Stimulated activated naive B cell treated with anti-CD40 and anti-IgM and Interleukin-4, amounts not matched to agents 10 μg/mL and 1 μg/mL and 100 μg/mL, for 72 hours (primary cell): ENCODE measurements at regions not wholly inside any gene's neighbourhood (a gene's known extent, or its start where the extent isn't known, plus 50 kb on each side); places are given as distances from the start of the nearest gene placed in this dataset.

Experiments used
- ATAC-seq, 2 donors: fragments of 150-1000 bp; cut with Tn5 transposase; replicated peaks; 2 replicates each; pipeline ENCODE4 v1.10.0; 2021; ENCODE audit warnings: moderate library complexity in 1 of 2
- DNase-seq: peaks from one replicate; pipeline ENCODE4 v3.0.0; 2021
- H3K27ac Mint-ChIP-seq: one replicate; pipeline ENCODE4 v1.8.0; 2022; ENCODE audit warnings: mild to moderate bottlenecking, mixed read lengths
- H3K27me3 Mint-ChIP-seq, 2 donors: one replicate each; pipeline ENCODE4 v1.8.0; 2022; ENCODE audit warnings: mixed read lengths in 2 of 2
- H3K36me3 Mint-ChIP-seq, 2 donors: one replicate each; pipeline ENCODE4 v1.8.0; 2022; ENCODE audit warnings: mixed read lengths in 2 of 2, mild to moderate bottlenecking in 1 of 2
- H3K4me1 Mint-ChIP-seq, 2 donors: one replicate each; pipeline ENCODE4 v1.8.0; 2022; ENCODE audit warnings: mixed read lengths in 2 of 2, mild to moderate bottlenecking in 1 of 2
- H3K4me3 Mint-ChIP-seq, 2 donors: one replicate each; pipeline ENCODE4 v1.8.0; 2022; ENCODE audit warnings: mild to moderate bottlenecking in 2 of 2, mixed read lengths in 2 of 2, moderate library complexity in 1 of 2
- H3K9me3 Mint-ChIP-seq, 2 donors: one replicate each; pipeline ENCODE4 v1.8.0; 2022; ENCODE audit warnings: mixed read lengths in 2 of 2, mild to moderate bottlenecking in 1 of 2

DNA sequence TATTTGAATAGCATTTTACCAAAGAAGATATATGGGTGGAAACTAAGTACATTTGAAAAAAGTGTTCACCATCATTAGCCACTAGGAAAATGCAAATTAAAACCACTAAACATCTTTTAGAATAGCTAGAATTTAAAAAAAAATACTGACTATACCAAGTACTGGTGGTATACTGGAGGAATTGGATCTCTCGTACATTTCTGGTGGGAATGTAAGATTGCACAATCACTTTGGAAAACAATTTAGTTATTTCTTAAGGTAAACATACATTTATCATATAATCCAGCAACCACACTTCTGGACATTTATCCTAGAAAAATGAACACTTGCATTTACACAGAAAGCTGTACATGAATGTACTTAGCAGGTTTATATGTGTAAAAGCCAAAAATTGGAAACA lies 303.5 kb downstream of the MID1IP1 start:
- no peak for ATAC-seq
- Mint-ChIP-seq H3K27me3 (peaks cover 0 to 5% of the 10 kb centered on the region in 2 donors), H3K9me3 (peaks cover 0 to under 1% of the 10 kb centered on the region in 2 donors), H3K4me1 (no peaks in the 10 kb centered on the region), H3K27ac (no peak overlapping the region), H3K36me3 (no peaks in the 10 kb centered on the region), H3K4me3 (no peak overlapping the region)
- DNase-seq = no peak

DNA sequence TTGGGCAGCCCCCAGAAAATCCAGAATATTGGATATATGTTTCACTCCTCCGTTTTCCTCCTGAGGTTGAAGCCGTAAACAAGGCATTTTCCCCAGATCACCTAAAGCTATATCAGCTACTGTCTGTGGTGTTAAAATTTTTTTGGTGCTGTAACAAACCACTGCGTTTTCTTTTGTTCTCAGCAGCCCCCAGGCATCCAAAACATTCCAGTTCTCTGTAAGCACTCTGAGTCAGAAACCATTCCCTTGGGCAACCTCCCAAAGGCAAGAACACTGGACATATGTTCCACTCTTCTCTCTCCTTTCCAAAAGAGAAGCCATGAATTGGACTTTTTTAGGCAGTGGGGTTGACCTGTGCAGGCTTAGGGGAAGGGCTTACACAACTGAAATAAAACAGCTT lies 310.9 kb downstream of the MID1IP1 start:
- peaks cover 6 to 13% of the 10 kb centered on the region in 2 donors for H3K9me3 Mint-ChIP-seq
- no peak for ATAC-seq
- H3K27ac Mint-ChIP-seq = no peak overlapping the region
- no peaks in the 10 kb centered on the region for H3K4me1 Mint-ChIP-seq
- no peaks in the 10 kb centered on the region for H3K36me3 Mint-ChIP-seq
- peaks cover 6 to 9% of the 10 kb centered on the region in 2 donors for H3K27me3 Mint-ChIP-seq
- no peak overlapping the region for H3K4me3 Mint-ChIP-seq
- no peak for DNase-seq

DNA sequence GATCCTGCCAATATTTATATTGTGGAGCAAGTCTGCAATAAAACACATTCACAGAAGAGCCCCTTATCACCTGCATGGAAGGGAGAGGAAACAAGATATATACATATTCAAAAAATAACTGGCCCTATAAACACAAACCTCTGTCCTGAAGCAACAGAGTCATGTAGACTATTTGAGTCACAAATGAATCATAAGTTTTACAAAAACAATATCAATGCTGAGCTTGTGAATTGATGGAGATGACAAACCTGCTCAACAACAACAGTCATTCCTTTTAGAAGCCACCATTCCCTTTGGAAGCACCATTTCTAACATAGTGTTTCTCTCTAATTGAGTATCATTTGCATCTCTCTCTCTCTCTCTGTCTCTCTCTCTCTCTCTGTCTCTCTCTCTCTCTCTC lies 313.9 kb downstream of the MID1IP1 start:
- DNase-seq = no peak
- Mint-ChIP-seq H3K9me3 (peaks cover 5 to 13% of the 10 kb centered on the region in 2 donors), H3K36me3 (no peaks in the 10 kb centered on the region), H3K27me3 (peaks cover 6 to 16% of the 10 kb centered on the region in 2 donors), H3K4me3 (no peak overlapping the region), H3K27ac (no peak overlapping the region), H3K4me1 (no peaks in the 10 kb centered on the region)
- ATAC-seq = no peak

DNA sequence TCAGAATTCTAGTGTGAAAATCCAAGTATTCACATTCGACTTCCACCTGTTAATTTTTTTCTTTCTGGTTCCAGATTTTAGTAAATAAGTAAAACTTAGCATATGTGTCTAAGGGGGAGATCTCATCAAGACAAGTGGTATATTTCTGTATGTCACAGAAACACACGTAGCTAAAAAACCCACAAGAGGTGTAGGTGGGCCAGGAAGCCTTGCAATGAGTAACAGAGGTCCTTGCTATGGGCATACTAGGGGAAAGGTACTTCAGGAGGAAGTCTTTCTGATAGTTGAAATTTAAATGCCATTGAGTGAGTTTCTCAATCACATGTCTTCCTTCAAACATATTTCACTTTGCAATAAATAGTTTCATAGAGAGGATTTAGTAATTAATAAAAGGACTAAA lies 315.8 kb downstream of the MID1IP1 start:
- Mint-ChIP-seq H3K27ac (no peak overlapping the region), H3K27me3 (peaks cover 6 to 17% of the 10 kb centered on the region in 2 donors), H3K9me3 (no peaks in the 10 kb centered on the region), H3K4me3 (no peak overlapping the region), H3K4me1 (no peaks in the 10 kb centered on the region), H3K36me3 (no peaks in the 10 kb centered on the region)
- ATAC-seq (peak; percentile 50 to 57), DNase-seq (no peak)

DNA sequence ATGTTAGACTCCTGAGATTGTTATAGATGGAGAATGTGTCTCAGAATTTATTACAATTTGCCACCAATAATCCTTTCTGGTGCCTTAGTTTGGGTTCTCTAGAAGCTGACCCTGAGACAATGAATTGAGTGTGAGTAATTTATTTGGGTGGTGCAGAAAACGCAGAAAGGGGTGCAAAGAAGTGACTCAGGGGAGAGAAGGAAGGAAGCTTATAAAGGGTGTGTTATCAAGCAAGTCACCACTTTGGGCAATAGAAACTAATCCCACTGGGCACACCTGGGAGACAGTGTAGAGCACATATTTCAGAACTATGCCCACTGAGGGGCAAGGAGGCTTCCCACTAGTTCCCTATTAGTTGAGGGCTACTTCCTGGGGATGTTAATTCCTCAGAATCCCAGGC lies 320.6 kb downstream of the MID1IP1 start:
- Mint-ChIP-seq H3K4me1 (no peaks in the 10 kb centered on the region), H3K27ac (no peak overlapping the region), H3K4me3 (no peak overlapping the region), H3K27me3 (peaks cover 0 to 13% of the 10 kb centered on the region in 2 donors), H3K9me3 (no peaks in the 10 kb centered on the region), H3K36me3 (no peaks in the 10 kb centered on the region)
- no peak for ATAC-seq
- DNase-seq = no peak

DNA sequence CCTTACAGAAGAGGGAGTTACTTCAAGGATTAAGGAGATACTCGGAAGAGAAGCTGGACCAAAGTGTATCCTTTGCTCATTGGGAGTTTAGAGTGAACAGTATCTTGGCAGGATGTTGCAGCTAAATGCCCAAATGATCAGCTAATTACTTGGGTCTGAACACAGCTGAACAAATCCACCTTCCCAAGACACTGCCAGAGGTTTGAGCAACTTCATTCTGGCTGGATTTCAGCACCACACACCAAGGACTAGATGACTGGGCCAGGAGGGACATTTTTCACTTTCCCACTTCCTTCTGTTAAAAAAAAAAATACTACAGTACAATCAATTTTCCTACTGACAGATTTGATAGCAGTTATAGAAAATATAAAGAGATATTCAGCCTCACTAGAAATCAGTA lies 324.6 kb downstream of the MID1IP1 start:
- Mint-ChIP-seq H3K27ac (no peak overlapping the region), H3K4me1 (no peaks in the 10 kb centered on the region), H3K36me3 (no peaks in the 10 kb centered on the region), H3K4me3 (no peak overlapping the region), H3K27me3 (peaks cover 0 to 5% of the 10 kb centered on the region in 2 donors), H3K9me3 (no peaks in the 10 kb centered on the region)
- ATAC-seq (no peak), DNase-seq (no peak)

DNA sequence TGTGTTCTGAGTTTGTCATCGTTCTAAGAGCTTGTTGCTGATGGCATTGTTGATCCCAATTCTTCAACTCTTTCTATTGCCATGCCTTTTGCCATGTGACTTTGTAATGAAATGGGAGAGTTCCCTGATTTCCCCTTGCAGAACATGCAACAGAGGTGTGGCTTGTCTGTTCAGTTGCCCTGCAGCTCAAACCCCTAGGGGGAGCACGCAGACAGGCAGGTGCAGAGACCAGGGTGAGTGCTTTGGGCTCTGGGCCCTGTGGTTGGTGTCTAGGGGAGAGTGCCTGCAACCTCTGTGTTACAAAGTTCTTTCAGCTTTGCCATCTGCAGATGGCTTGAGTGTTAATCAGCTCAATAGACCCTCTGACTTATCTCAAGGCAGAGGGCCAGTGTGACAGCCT lies 332.7 kb downstream of the MID1IP1 start:
- Mint-ChIP-seq H3K9me3 (no peaks in the 10 kb centered on the region), H3K4me3 (no peak overlapping the region), H3K27me3 (no peaks in the 10 kb centered on the region), H3K4me1 (peaks cover 12 to 36% of the 10 kb centered on the region in 2 donors), H3K27ac (no peak overlapping the region), H3K36me3 (peaks cover 6 to 7% of the 10 kb centered on the region in 2 donors)
- peak; percentile 39 for DNase-seq
- peak; percentile 87 to 89 for ATAC-seq

DNA sequence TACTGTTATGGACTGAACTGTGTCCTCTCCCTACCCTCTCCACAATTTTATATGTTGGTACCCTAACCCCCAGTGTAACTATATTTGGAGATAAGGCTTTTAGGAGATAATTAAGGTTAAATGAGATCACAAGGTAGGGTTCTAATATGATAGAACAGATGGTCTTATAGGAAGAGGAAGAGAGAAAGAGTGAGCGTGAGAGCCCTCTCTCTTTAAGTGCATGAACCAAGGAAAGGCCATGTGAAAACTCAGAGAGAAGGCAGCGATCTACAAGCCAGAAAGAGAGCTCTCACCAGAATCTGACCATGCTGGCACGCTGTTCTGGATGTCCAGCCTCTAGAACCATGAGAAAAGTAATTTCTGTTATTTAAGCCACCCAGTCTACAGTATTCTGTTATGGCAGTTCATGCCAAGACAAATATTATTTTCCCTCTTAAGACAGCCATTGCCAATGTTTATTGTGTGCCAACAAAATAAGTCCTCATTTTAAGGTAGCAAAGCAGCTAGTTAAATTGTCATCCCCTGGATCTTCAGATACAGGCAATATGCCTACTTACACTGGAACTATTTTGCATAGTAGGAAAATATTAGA lies 336.2 kb downstream of the MID1IP1 start:
- Mint-ChIP-seq H3K4me3 (no peak overlapping the region), H3K27ac (peak overlapping the region; percentile 7), H3K36me3 (peaks cover 0 to 2% of the 10 kb centered on the region in 2 donors), H3K4me1 (peaks cover 12 to 43% of the 10 kb centered on the region in 2 donors), H3K27me3 (no peaks in the 10 kb centered on the region), H3K9me3 (no peaks in the 10 kb centered on the region)
- peak; percentile 66 to 85 for ATAC-seq
- DNase-seq = no peak

DNA sequence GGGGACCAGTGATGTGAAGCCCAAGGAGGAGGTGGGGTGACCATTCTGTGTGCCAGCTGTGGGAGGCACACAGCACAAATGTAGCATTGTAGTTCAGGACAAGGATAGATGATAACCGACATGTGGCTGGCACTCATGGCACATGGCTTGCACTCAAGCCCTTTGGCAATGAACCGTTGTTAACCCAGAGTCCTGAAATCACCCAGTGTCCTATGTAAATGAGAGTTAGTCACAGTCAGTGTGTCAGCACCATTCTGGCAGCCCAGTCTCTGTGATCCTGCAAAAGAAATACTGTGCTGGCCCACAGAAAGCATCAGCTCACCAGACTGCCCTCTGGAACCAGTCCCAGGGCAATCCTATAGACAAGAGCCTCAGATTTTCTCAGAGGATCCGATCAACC lies 339.3 kb downstream of the MID1IP1 start:
- no peak for ATAC-seq
- H3K9me3 Mint-ChIP-seq = no peaks in the 10 kb centered on the region
- peaks cover 0 to 2% of the 10 kb centered on the region in 2 donors for H3K36me3 Mint-ChIP-seq
- no peak for DNase-seq
- no peak overlapping the region for H3K27ac Mint-ChIP-seq
- no peak overlapping the region for H3K4me3 Mint-ChIP-seq
- H3K27me3 Mint-ChIP-seq = no peaks in the 10 kb centered on the region
- H3K4me1 Mint-ChIP-seq = peaks cover 23 to 53% of the 10 kb centered on the region in 2 donors

DNA sequence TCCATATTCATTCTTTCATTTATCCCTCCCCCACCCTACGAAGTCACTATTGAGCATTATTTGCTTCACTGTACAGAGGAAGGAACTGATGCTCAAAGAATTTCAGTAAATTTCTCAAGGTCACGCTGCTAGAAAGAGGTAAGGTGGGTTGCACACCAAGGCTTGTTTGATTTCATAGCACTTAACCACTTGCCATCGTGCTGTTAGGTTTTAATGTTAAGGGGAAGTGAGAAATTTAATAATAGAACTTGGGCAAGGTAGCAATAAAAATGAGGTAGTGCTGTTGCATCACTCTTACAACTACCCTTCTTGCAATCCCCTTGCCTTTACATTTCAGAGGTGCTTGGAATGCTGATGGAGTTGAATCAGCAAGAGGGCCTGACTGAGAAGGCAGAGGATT lies 343.1 kb downstream of the MID1IP1 start:
- peak; percentile 82 to 87 for ATAC-seq

DNA sequence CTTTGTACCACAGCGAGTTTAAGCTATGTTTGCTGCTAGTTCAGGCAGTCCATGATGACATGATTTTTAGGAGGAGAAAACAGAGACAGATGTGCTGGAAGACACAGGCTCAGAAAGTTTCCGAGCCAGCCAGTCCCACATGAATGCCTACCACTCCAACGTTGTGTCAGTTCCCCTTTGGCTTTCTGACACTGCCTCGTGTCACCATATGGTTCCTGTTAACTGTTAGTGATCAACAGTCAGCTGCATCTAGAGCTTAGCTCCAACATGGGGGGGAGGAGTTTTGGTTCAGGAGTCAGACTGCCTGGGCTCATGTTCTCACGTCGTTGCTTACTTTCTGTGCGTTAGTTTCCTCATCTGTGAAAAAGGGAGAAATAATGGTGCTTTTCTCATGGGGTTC lies 343.7 kb downstream of the MID1IP1 start:
- Mint-ChIP-seq H3K27me3 (peaks cover 0 to 4% of the 10 kb centered on the region in 2 donors), H3K36me3 (no peaks in the 10 kb centered on the region), H3K4me3 (peak overlapping the region; percentile 68 to 78), H3K4me1 (peaks cover 37 to 76% of the 10 kb centered on the region in 2 donors), H3K9me3 (no peaks in the 10 kb centered on the region), H3K27ac (peak overlapping the region; percentile 99)
- ATAC-seq (peak; percentile 87 to 90), DNase-seq (peak; percentile 66)

More for the DNA sequence above, 343.1 kb downstream of the MID1IP1 start:
- H3K27me3 Mint-ChIP-seq = peaks cover 0 to 4% of the 10 kb centered on the region in 2 donors
- DNase-seq = no peak
- peak overlapping the region; percentile 99 for H3K27ac Mint-ChIP-seq
- H3K36me3 Mint-ChIP-seq = no peaks in the 10 kb centered on the region
- H3K9me3 Mint-ChIP-seq = no peaks in the 10 kb centered on the region
- peak overlapping the region; percentile 68 to 78 for H3K4me3 Mint-ChIP-seq
- H3K4me1 Mint-ChIP-seq = peaks cover 37 to 75% of the 10 kb centered on the region in 2 donors

DNA sequence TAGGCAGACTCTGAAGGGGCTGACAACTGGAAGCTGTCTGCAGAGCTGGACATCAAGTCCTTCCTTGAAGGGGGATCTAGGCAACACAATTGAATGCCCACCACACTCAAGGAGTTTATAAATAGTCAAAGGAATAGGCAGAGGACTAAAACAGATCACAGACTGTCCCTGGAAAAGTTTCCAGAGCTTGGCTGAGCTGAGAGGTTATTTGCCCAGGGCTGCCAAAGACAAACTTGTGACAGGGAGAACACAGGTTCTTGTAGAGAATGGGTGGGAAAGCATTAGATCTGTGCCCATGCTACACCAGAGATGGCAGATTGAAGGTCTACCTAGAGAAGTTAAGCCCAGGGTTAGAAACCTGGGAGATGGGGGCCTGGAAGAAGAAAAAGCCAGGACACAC lies 344.6 kb downstream of the MID1IP1 start:
- Mint-ChIP-seq H3K27ac (peak overlapping the region; percentile 99), H3K27me3 (peaks cover 0 to 4% of the 10 kb centered on the region in 2 donors), H3K4me3 (no peak overlapping the region), H3K36me3 (no peaks in the 10 kb centered on the region), H3K4me1 (peaks cover 39 to 83% of the 10 kb centered on the region in 2 donors), H3K9me3 (no peaks in the 10 kb centered on the region)
- no peak for ATAC-seq
- no peak for DNase-seq

DNA sequence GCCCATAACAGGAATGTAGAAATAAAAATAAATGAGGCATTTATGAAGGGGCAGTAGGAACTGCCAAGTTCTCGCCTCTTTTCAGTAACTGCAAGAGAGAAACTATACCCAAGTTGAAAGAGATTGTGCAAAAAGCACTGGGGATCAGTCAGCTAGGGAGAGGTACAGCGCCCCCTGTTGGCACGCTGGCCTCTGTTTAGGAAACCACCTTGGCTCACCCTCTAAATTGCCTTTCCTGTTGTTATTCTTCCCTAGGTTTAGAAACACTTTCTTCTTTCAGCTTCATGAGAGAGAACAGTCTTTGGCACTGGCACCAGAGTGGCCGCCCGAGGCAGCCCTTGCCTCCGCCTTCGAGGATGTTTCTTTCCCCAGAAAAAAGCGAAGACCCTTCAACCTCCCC lies 348.5 kb downstream of the MID1IP1 start:
- Mint-ChIP-seq H3K4me1 (peaks cover 28 to 59% of the 10 kb centered on the region in 2 donors), H3K27me3 (peaks cover 0 to 4% of the 10 kb centered on the region in 2 donors), H3K9me3 (no peaks in the 10 kb centered on the region), H3K4me3 (no peak overlapping the region), H3K36me3 (no peaks in the 10 kb centered on the region), H3K27ac (no peak overlapping the region)
- DNase-seq (no peak), ATAC-seq (peak; percentile 16 to 32)

DNA sequence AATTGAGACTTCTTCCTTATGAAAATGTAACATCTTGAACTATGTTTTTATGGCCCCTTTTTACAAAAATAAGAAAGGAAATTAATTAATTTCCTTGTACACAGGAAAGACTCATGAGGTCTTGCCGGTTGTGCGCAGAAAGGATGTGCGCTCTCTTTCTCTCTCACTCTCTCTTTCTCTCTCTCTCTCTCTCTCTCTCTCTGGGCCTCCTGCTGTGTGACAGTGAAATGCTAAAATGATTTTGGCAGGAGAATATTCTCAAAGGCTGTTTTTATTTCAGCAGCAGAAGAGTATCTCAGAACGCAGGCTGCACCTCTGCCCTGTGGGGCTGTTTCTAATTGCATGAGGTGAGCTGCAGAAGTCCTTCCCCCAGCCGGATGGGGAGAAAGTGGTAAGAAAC lies 349.0 kb downstream of the MID1IP1 start:
- H3K36me3 Mint-ChIP-seq = no peaks in the 10 kb centered on the region
- H3K27ac Mint-ChIP-seq = no peak overlapping the region
- H3K4me1 Mint-ChIP-seq = peaks cover 24 to 54% of the 10 kb centered on the region in 2 donors
- no peak for ATAC-seq
- no peak for DNase-seq
- peaks cover 0 to 4% of the 10 kb centered on the region in 2 donors for H3K27me3 Mint-ChIP-seq
- no peaks in the 10 kb centered on the region for H3K9me3 Mint-ChIP-seq
- no peak overlapping the region for H3K4me3 Mint-ChIP-seq

DNA sequence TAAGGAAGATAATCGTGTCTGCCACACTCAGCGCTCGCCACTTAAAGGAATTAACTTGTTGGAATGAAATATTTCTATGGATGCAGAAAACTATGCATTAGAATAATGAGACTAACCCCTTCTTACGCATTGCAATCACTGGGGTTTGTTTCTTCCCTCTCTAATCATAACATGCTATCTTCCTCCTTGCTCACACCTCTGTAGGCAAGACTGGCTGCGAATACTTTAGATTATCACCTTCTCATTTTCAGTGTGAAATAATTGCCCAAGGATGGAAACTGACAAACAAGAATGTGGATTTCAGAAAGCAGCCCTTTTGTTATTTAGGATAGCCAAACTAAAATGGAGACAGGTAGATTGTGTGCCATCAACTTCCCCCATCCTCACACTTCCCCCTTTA lies 349.4 kb downstream of the MID1IP1 start:
- no peak overlapping the region for H3K27ac Mint-ChIP-seq
- no peaks in the 10 kb centered on the region for H3K36me3 Mint-ChIP-seq
- DNase-seq (no peak), ATAC-seq (no peak)
- peaks cover 20 to 50% of the 10 kb centered on the region in 2 donors for H3K4me1 Mint-ChIP-seq
- peaks cover 0 to 4% of the 10 kb centered on the region in 2 donors for H3K27me3 Mint-ChIP-seq
- H3K9me3 Mint-ChIP-seq = no peaks in the 10 kb centered on the region
- H3K4me3 Mint-ChIP-seq = no peak overlapping the region
